Mucosa of descending colon (tissue), 3 donors: ENCODE measurements at regions not wholly inside any gene's neighbourhood (a gene's known extent, or its start where the extent isn't known, plus 50 kb on each side); places are given as distances from the start of the nearest gene placed in this dataset.

Source experiments
- ATAC-seq: fragments of 200-7000 bp; cut with Tn5 transposase; one replicate; pipeline ENCODE4 v1.9.1; 2020; ENCODE audit warnings: mild to moderate bottlenecking, moderate library complexity
- DNase-seq, 3 donors: peaks; one replicate each; pipeline ENCODE4 v3.0.0-alpha.2; 2020
- H3K36me3 ChIP-seq: fragments of 200-600 bp; one replicate; pipeline ENCODE4 v1.8.0; 2021; ENCODE audit warnings: low read depth, mild to moderate bottlenecking
- H3K4me1 ChIP-seq: fragments of 200-600 bp; one replicate; pipeline ENCODE4 v1.8.0; 2021; ENCODE audit warnings: low read depth, mild to moderate bottlenecking
- H3K4me3 ChIP-seq: fragments of 200-600 bp; one replicate; pipeline ENCODE4 v1.8.0; 2021; ENCODE audit warnings: mild to moderate bottlenecking
- H3K9me3 ChIP-seq: fragments of 200-600 bp; one replicate; pipeline ENCODE4 v1.8.0; 2021; ENCODE audit warnings: mild to moderate bottlenecking
- CTCF ChIP-seq: fragments of 200-600 bp; IDR thresholded peaks from one replicate; pipeline ENCODE4 v1.8.0; 2022; ENCODE audit warnings: antibody characterized with exemption, mild to moderate bottlenecking
- intact Hi-C, 2 donors: fragments of 100-400 bp; cut with DNase I in 1 of 2; cut with micrococcal nuclease in 1 of 2; formaldehyde crosslinking; loops; one replicate each; pipeline versions ENCODE4 v1.11.0 to v1.11.1; 2022; cut with DNase I, micrococcal nuclease
- donor health status: DM: no; HTN: no; CAD: no; lungs with moderate emphysema.
- donor health status: DM: no; HTN: no; CAD: no.
- donor health status: DM: no; HTN: yes; CAD: no.

- H3K36me3 ChIP-seq = no peaks in the 10 kb centered on the region
- DNase-seq (no peak), ATAC-seq (no peak)
- no peaks in the 10 kb centered on the region for H3K4me1 ChIP-seq
- TF ChIP-seq CTCF = no peak
- H3K4me3 ChIP-seq = no peak overlapping the region
- H3K9me3 ChIP-seq = peaks cover 4% of the 10 kb centered on the region
- intact Hi-C loops = no loop called here
Measured at GRCh38 chr9:2341956-2342355, 279.6 kb upstream of the VLDLR start.

DNA sequence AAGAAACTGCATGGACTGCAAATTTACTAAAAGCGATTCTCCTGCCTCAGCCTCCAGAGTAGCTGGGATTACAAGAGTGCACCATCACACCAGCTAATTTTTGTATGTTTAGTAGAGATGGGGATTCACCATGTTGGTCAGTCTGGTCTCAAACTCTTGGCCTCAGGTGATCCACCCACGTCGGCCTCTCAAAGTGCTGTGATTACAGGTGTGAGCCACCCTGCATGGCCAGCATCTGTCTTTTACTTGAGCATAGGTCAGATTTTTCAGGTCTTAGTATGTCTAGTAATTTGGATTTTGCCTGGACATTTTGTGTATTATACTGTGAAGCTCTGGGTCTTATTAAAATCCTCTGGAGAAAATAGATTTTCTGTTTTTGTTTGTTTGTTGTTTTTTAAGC, 277.8 kb upstream of the VLDLR start:
- no peaks in the 10 kb centered on the region for H3K4me1 ChIP-seq
- no peak for TF ChIP-seq CTCF
- H3K36me3 ChIP-seq = no peaks in the 10 kb centered on the region
- peaks cover 4% of the 10 kb centered on the region for H3K9me3 ChIP-seq
- no peak for DNase-seq
- intact Hi-C loops = no loop called here
- no peak overlapping the region for H3K4me3 ChIP-seq
- no peak for ATAC-seq

DNA sequence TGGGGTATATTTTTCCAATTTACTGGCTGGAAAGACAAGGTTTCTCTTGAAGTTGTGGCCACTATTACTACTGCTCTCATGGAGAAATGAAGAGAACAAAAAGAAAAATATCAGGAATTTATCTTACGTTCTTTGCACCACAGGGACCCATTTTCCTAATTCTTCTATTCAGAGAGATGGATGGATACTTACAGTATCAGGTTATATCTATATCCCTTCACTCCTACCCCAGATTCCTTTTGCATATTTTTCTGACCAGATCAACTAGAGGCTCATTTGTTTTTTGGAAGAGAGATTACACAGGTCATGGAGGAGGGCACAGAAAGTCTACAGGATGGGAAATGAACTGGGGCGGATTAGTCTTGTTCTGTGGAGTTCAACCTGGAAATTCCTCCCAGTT, 277.2 kb upstream of the VLDLR start:
- no peak for DNase-seq
- Histone ChIP-seq H3K4me3 (no peak overlapping the region), H3K4me1 (no peaks in the 10 kb centered on the region), H3K9me3 (peaks cover 4% of the 10 kb centered on the region), H3K36me3 (no peaks in the 10 kb centered on the region)
- ATAC-seq = no peak
- TF ChIP-seq CTCF = no peak
- intact Hi-C loops = no loop called here

GRCh38 chr9:2345013-2345412, 276.6 kb upstream of the VLDLR start:
- no peak for ATAC-seq
- peaks cover 4% of the 10 kb centered on the region for H3K9me3 ChIP-seq
- H3K4me1 ChIP-seq = no peaks in the 10 kb centered on the region
- no peak overlapping the region for H3K4me3 ChIP-seq
- DNase-seq = no peak
- TF ChIP-seq CTCF = no peak
- intact Hi-C loops = no loop called here
- no peaks in the 10 kb centered on the region for H3K36me3 ChIP-seq

GRCh38 chr9:2346277-2346913, 275.2 kb upstream of the VLDLR start:
- H3K4me1 ChIP-seq = no peaks in the 10 kb centered on the region
- DNase-seq (no peak), ATAC-seq (no peak)
- H3K9me3 ChIP-seq = peaks cover 4% of the 10 kb centered on the region
- intact Hi-C loops = no loop called here
- no peak overlapping the region for H3K4me3 ChIP-seq
- no peak for TF ChIP-seq CTCF
- H3K36me3 ChIP-seq = no peaks in the 10 kb centered on the region

DNA sequence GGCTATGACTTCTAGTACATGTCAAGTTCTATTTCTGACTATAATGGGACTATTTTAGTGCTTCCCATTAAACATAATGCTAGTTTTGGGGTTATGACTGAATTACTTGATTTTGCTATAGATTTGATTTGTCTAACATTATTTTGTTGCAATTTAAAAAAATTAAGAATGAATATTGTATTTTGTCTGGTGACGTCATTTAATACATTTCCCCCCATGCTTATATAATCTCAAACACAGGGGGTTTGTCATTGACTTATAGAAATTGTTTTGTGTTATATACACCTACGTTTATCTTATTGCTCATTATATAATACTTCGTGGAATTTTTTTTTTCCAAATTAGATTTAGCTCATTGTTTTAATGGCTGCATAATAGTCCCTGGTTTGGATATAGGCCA, 270.3 kb upstream of the VLDLR start:
- intact Hi-C loops = no loop called here
- no peaks in the 10 kb centered on the region for H3K36me3 ChIP-seq
- H3K4me1 ChIP-seq = no peaks in the 10 kb centered on the region
- H3K4me3 ChIP-seq = no peak overlapping the region
- H3K9me3 ChIP-seq = peaks cover 4% of the 10 kb centered on the region
- no peak for TF ChIP-seq CTCF
- ATAC-seq (no peak), DNase-seq (no peak)
